SK-N-SH treated with all-trans-retinoic acid at 6 μM for 48 hours (cell line): ENCODE measurements at regions not wholly inside any gene's neighbourhood (a gene's known extent, or its start where the extent isn't known, plus 50 kb on each side); places are given as distances from the start of the nearest gene placed in this dataset.

Experiments
- ATAC-seq: fragments of 200-7000 bp; cut with Tn5 transposase; 3 replicates; pipeline ENCODE4 v1.9.1; 2020; ENCODE audit warnings: mild to moderate bottlenecking, moderate library complexity
- ARNTL ChIP-seq: fragments of 450-650 bp; formaldehyde crosslinking; IDR thresholded peaks from 2 replicates; pipeline ENCODE4 v1.5.0; 2020; ENCODE audit warnings: low read depth, mild to moderate bottlenecking, moderate library complexity, borderline replicate concordance
- BACH2 ChIP-seq: fragments of 250-450 bp; sonication (Bioruptor Pico); IDR thresholded peaks from 2 replicates; pipeline ENCODE4 v1.9.0; 2021; ENCODE audit warnings: mild to moderate bottlenecking, borderline replicate concordance
- CREB5 ChIP-seq: fragments of 250-450 bp; sonication (Bioruptor Pico); IDR thresholded peaks from 2 replicates; pipeline ENCODE4 v1.5.1; 2020; ENCODE audit warnings: low read depth, mild to moderate bottlenecking, moderate library complexity
- CSDC2 ChIP-seq: fragments of 250-450 bp; sonication (Bioruptor Pico); IDR thresholded peaks from 2 replicates; pipeline ENCODE4 v1.5.0; 2020; ENCODE audit warnings: mild to moderate bottlenecking, moderate library complexity
- ESRRG ChIP-seq: fragments of 250-450 bp; sonication (Bioruptor Pico); IDR thresholded peaks from 2 replicates; pipeline ENCODE4 v1.6.1; 2021; ENCODE audit warnings: mild to moderate bottlenecking
- GLIS3 ChIP-seq: fragments of 250-450 bp; sonication (Bioruptor Pico); IDR thresholded peaks from 2 replicates; pipeline ENCODE4 v1.5.0; 2020; ENCODE audit warnings: mild to moderate bottlenecking, moderate library complexity
- ISL1 ChIP-seq: fragments of 250-450 bp; sonication (Bioruptor Pico); IDR thresholded peaks from 2 replicates; pipeline ENCODE4 v2.1.2; 2022; ENCODE audit warnings: mild to moderate bottlenecking, moderate library complexity
- OSR1 ChIP-seq: fragments of 250-450 bp; sonication (Bioruptor Pico); IDR thresholded peaks from 2 replicates; pipeline ENCODE4 v1.8.0; 2022; ENCODE audit warnings: moderate library complexity, mild to moderate bottlenecking, inconsistent platforms
- POU6F1 ChIP-seq: fragments of 250-450 bp; sonication (Bioruptor Pico); IDR thresholded peaks from 2 replicates; pipeline ENCODE4 v1.8.0; 2021; ENCODE audit warnings: low read depth, mild to moderate bottlenecking, moderate library complexity, borderline replicate concordance
- PPARA ChIP-seq: fragments of 250-450 bp; sonication (Bioruptor Pico); IDR thresholded peaks from 2 replicates; pipeline ENCODE4 v1.5.0; 2020; ENCODE audit warnings: mild to moderate bottlenecking, borderline replicate concordance
- RARB ChIP-seq: fragments of 250-450 bp; sonication (Bioruptor Pico); IDR thresholded peaks from 2 replicates; pipeline ENCODE4 v1.8.0; 2021; ENCODE audit warnings: mild to moderate bottlenecking, moderate library complexity
- SNAI2 ChIP-seq: fragments of 250-450 bp; sonication (Bioruptor Pico); IDR thresholded peaks from 2 replicates; pipeline ENCODE4 v1.5.0; 2020; ENCODE audit warnings: mild to moderate bottlenecking, moderate library complexity
- TCF4 ChIP-seq: fragments of 250-450 bp; sonication (Bioruptor Pico); IDR thresholded peaks from 2 replicates; pipeline ENCODE4 v1.8.0; 2021; ENCODE audit warnings: mild to moderate bottlenecking, moderate library complexity, borderline replicate concordance
- TOX ChIP-seq: fragments of 250-450 bp; sonication (Bioruptor Pico); IDR thresholded peaks from 2 replicates; pipeline ENCODE4 v1.8.0; 2021; ENCODE audit warnings: mild to moderate bottlenecking, moderate library complexity, borderline replicate concordance
- TSHZ2 ChIP-seq: fragments of 250-450 bp; sonication (Bioruptor Pico); IDR thresholded peaks from 2 replicates; pipeline ENCODE4 v1.5.0; 2020; ENCODE audit warnings: mild to moderate bottlenecking, moderate library complexity
- ZC3H10 ChIP-seq: fragments of 250-450 bp; sonication (Bioruptor Pico); IDR thresholded peaks from 2 replicates; pipeline ENCODE4 v1.5.1; 2021; ENCODE audit warnings: mild to moderate bottlenecking, moderate library complexity
- ZFP3 ChIP-seq: fragments of 250-450 bp; sonication (Bioruptor Pico); IDR thresholded peaks from 2 replicates; pipeline ENCODE4 v1.5.0; 2020; ENCODE audit warnings: mild to moderate bottlenecking, moderate library complexity
- ZNF565 ChIP-seq: fragments of 450-650 bp; formaldehyde crosslinking; conservative IDR thresholded peaks from 2 replicates; pipeline ENCODE4 v1.5.0; 2020; ENCODE audit warnings: low read depth, mild to moderate bottlenecking, moderate library complexity
- ZNF70 ChIP-seq: fragments of 450-650 bp; formaldehyde crosslinking; IDR thresholded peaks from 2 replicates; pipeline ENCODE4 v1.5.0; 2020; ENCODE audit warnings: mild to moderate bottlenecking, moderate library complexity
- ZNF8 ChIP-seq: fragments of 450-650 bp; formaldehyde crosslinking; IDR thresholded peaks from 2 replicates; pipeline ENCODE4 v1.5.0; 2020; ENCODE audit warnings: mild to moderate bottlenecking, moderate library complexity
- TF ChIP-seq, protein P1 (sequence below): fragments of 250-450 bp; sonication (Bioruptor Pico); IDR thresholded peaks from 2 replicates; pipeline ENCODE4 v1.8.0; 2020; ENCODE audit warnings: mild to moderate bottlenecking, moderate library complexity, borderline replicate concordance

DNA sequence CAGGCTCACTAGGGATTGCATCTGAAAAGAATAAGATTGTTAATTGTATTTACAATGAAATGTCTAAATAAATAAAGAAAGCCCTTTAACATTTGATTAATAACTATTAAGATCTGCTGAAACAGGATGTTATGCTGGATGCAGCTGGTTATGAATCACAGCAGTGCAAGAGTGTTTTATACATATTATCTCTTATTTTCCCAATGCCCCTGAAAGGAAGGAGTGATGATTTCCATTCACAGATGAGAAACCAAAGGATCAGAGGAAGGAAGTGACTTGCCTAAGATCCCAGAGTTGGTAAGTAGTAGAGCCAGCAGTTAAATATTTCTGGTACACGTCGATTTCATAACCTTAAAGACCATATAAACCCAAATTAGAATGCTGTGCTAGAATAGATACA lies 76.3 kb upstream of the ARHGAP36 start (continued):
- no peak for TF ChIP-seq ZNF8 (CRISPR knock-in tag)
- no peak for TF ChIP-seq SNAI2 (CRISPR knock-in tag)
- TF ChIP-seq, all 23 proteins: peak for 0

GRCh38 chrX:130984782-130985181 lies 73.4 kb upstream of the ARHGAP36 start:
- TF ChIP-seq OSR1 (CRISPR knock-in tag) (no peak), ZNF8 (CRISPR knock-in tag) (no peak), ISL1 (CRISPR knock-in tag) (no peak), ESRRG (CRISPR knock-in tag) (no peak), BACH2 (CRISPR knock-in tag) (no peak), TSHZ2 (CRISPR knock-in tag) (no peak), ZC3H10 (CRISPR knock-in tag) (no peak), TOX (CRISPR knock-in tag) (no peak), SNAI2 (CRISPR knock-in tag) (no peak), POU6F1 (no peak), ARNTL (CRISPR knock-in tag) (no peak), CSDC2 (CRISPR knock-in tag) (no peak), ZNF70 (CRISPR knock-in tag) (no peak), GLIS3 (CRISPR knock-in tag) (no peak), CREB5 (CRISPR knock-in tag) (no peak), TCF4 (CRISPR knock-in tag) (no peak), ZNF565 (CRISPR knock-in tag) (no peak)
- TF ChIP-seq, protein P1, sequence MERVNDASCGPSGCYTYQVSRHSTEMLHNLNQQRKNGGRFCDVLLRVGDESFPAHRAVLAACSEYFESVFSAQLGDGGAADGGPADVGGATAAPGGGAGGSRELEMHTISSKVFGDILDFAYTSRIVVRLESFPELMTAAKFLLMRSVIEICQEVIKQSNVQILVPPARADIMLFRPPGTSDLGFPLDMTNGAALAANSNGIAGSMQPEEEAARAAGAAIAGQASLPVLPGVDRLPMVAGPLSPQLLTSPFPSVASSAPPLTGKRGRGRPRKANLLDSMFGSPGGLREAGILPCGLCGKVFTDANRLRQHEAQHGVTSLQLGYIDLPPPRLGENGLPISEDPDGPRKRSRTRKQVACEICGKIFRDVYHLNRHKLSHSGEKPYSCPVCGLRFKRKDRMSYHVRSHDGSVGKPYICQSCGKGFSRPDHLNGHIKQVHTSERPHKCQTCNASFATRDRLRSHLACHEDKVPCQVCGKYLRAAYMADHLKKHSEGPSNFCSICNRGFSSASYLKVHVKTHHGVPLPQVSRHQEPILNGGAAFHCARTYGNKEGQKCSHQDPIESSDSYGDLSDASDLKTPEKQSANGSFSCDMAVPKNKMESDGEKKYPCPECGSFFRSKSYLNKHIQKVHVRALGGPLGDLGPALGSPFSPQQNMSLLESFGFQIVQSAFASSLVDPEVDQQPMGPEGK (CRISPR knock-in tag): no peak
- ATAC-seq: no peak

- no peak for ATAC-seq
- TF ChIP-seq CSDC2 (CRISPR knock-in tag) (no peak), SNAI2 (CRISPR knock-in tag) (no peak), OSR1 (CRISPR knock-in tag) (no peak), BACH2 (CRISPR knock-in tag) (no peak), RARB (CRISPR knock-in tag) (no peak), ESRRG (CRISPR knock-in tag) (no peak), TCF4 (CRISPR knock-in tag) (no peak), TOX (CRISPR knock-in tag) (no peak), CREB5 (CRISPR knock-in tag) (no peak), PPARA (CRISPR knock-in tag) (no peak), GLIS3 (CRISPR knock-in tag) (no peak), ZFP3 (CRISPR knock-in tag) (no peak), ISL1 (CRISPR knock-in tag) (no peak)
- TF ChIP-seq, protein P1 (CRISPR knock-in tag): no peak
Measured at GRCh38 chrX:130987241-130987640, 70.9 kb upstream of the ARHGAP36 start.
